GM12878 (cell line): ENCODE measurements at regions not wholly inside any gene's neighbourhood (a gene's known extent, or its start where the extent isn't known, plus 50 kb on each side); places are given as distances from the start of the nearest gene placed in this dataset.

Source experiments
- CUX1 ChIP-seq: IDR thresholded peaks from 2 replicates; pipeline ENCODE4 v1.6.1; 2012; ENCODE audit warnings: improper control_type of control experiment, low read depth, low read length; ENCODE audit not compliant: insufficient replicate concordance
- EGR1 ChIP-seq, 2 experiments: IDR thresholded peaks; 1 replicate in 1 of 2; 2 replicates in 1 of 2; pipeline ENCODE4 v1.6.1; 2011 to 2012; ENCODE audit warnings: low read depth in 2 of 2, low read length in 2 of 2, borderline replicate concordance in 1 of 2, mild to moderate bottlenecking in 1 of 2, moderate library complexity in 1 of 2
- ETV6 ChIP-seq, 2 experiments: fragments of 450-650 bp in 1 of 2; IDR thresholded peaks in 1 of 2; conservative IDR thresholded peaks in 1 of 2; 2 replicates each; pipeline ENCODE4 v1.6.1; 2014; ENCODE audit warnings: antibody characterized with exemption in 1 of 2, borderline replicate concordance in 1 of 2, low read depth in 1 of 2, mild to moderate bottlenecking in 1 of 2, moderate library complexity in 1 of 2
- NKRF ChIP-seq: fragments of 450-650 bp; conservative IDR thresholded peaks from 2 replicates; pipeline ENCODE4 v1.6.1; 2017; ENCODE audit warnings: mild to moderate bottlenecking, moderate library complexity
- STAT3 ChIP-seq: IDR thresholded peaks from 2 replicates; pipeline ENCODE4 v1.6.1; 2011; ENCODE audit warnings: low read depth, low read length, improper control_type of control experiment

GRCh38 chr13:40875044-40875443 lies 85.6 kb downstream of the SLC25A15 start (continued):
- TF ChIP-seq CUX1 (no peak), STAT3 (no peak), ETV6 (conservative IDR thresholded peaks at IDR 0.05 in 1 of 2, IDR thresholded peaks at IDR 0.05 in 1 of 2; ENCODE audit: borderline replicate concordance in 1 of 2, low read depth in 1 of 2) (no peak), NKRF (no peak), EGR1 (IDR thresholded peaks at IDR 0.05; ENCODE audit: borderline replicate concordance in 1 of 2, low read depth in 2 of 2, low read length in 2 of 2) (no peak)
- TF ChIP-seq, all 136 proteins: peak for 0
